Adrenal gland (tissue), 9 donors: ENCODE measurements at regions not wholly inside any gene's neighbourhood (a gene's known extent, or its start where the extent isn't known, plus 50 kb on each side); places are given as distances from the start of the nearest gene placed in this dataset.
A peak's percentile ranks its signal among the peaks of the same experiment; 100 is the strongest.

ENCODE experiments used
- DNase-seq, 7 donors: peaks; one replicate each; pipeline ENCODE4 v3.0.0-alpha.2; 2019 to 2020
- H3K27ac ChIP-seq, 5 donors: fragments of 200-600 bp; sonication (generic) in 4 of 5; 1 replicate in 3 of 5; 2 replicates in 2 of 5; pipeline versions ENCODE4 v1.5.1 to v1.8.0; 2016 to 2020; ENCODE audit warnings: mild to moderate bottlenecking in 1 of 5
- H3K27me3 ChIP-seq: fragments of 200-600 bp; 2 replicates; pipeline ENCODE4 v1.8.0; 2021
- H3K36me3 ChIP-seq, 2 donors: fragments of 200-600 bp; replicated peaks in 1 of 2; 1 replicate in 1 of 2; 2 replicates in 1 of 2; pipeline versions ENCODE4 v1.5.1 to v1.8.0; 2018 to 2022
- H3K4me1 ChIP-seq, 2 donors: fragments of 200-600 bp; replicated peaks in 1 of 2; 1 replicate in 1 of 2; 2 replicates in 1 of 2; pipeline versions ENCODE4 v1.5.1 to v1.8.0; 2018 to 2021
- H3K4me3 ChIP-seq, 4 donors: fragments of 200-600 bp; sonication (generic) in 3 of 4; one replicate each; pipeline ENCODE4 v1.5.1; 2016 to 2018
- H3K9me3 ChIP-seq, 3 donors: fragments of 200-600 bp; sonication (generic) in 1 of 3; replicated peaks in 1 of 3; 1 replicate in 2 of 3; 2 replicates in 1 of 3; pipeline versions ENCODE4 v1.5.1 to v1.8.0; 2016 to 2021
- CTCF ChIP-seq, 6 experiments: fragments of 450-650 bp in 4 of 6; fragments of 200-600 bp in 2 of 6; sonication (generic) in 1 of 6; IDR thresholded peaks; 1 replicate in 5 of 6; 2 replicates in 1 of 6; pipeline versions ENCODE4 v1.5.1 to v1.8.0; 2016 to 2021; ENCODE audit warnings: antibody characterized with exemption in 6 of 6, mild to moderate bottlenecking in 2 of 6, moderate library complexity in 1 of 6
- POLR2A ChIP-seq, 2 donors: fragments of 450-650 bp; IDR thresholded peaks; one replicate each; pipeline ENCODE4 v1.6.1; 2017; ENCODE audit warnings: antibody characterized with exemption in 2 of 2, mild to moderate bottlenecking in 2 of 2, moderate library complexity in 1 of 2
- WGBS, 4 donors: extraction: QIAGEN DNeasy Blood & Tissue Kit in 2 of 4; methylation state at CpG; one replicate each; pipeline versions ENCODE4 v1.1.5 to v1.1.7; 2013 to 2017; 5-methylcytosine and 5-hydroxymethylcytosine counted together
- intact Hi-C, 2 donors: fragments of 100-400 bp; cut with DNase I; formaldehyde crosslinking; loops; one replicate each; pipeline versions ENCODE4 v1.14.1 to v1.15.0; 2022 to 2023
- donor health status: healthy with polysubstance abuse.
- donor health status: Bipolar disorder and iron deficiency.
- donor health status: DM: yes; HTN: yes; CAD: no.
- donor health status: DM: no; HTN: no; CAD: no.
- donor health status: DM: no; HTN: no; CAD: no.

GRCh38 chr2:18998491-18998890, 359.9 kb downstream of the OSR1 start:
- Histone ChIP-seq H3K9me3 (no peaks in the 10 kb centered on the region), H3K4me1 (no peaks in the 10 kb centered on the region), H3K4me3 (no peak overlapping the region), H3K27me3 (no peaks in the 10 kb centered on the region), H3K36me3 (no peaks in the 10 kb centered on the region), H3K27ac (no peak overlapping the region)
- DNase-seq, result no peak
- intact Hi-C loops, result no loop called here
- 74 to 83% (median 80%) methylated on average over 1 of the region's 1 CpG for WGBS, 4 donors
- TF ChIP-seq POLR2A (IDR thresholded peaks at IDR 0.05) (no peak), CTCF (IDR thresholded peaks at IDR 0.05) (no peak)

- TF ChIP-seq POLR2A (IDR thresholded peaks at IDR 0.05), result no peak
- no peaks in the 10 kb centered on the region for H3K36me3 ChIP-seq
- no peak overlapping the region for H3K4me3 ChIP-seq
- intact Hi-C loops, result no loop called here
- H3K27me3 ChIP-seq, result no peaks in the 10 kb centered on the region
- H3K9me3 ChIP-seq, result no peaks in the 10 kb centered on the region
- WGBS, 4 donors, result 93 to 100% (median 96%) methylated on average over 3 of the region's 3 CpGs
- DNase-seq, result no peak
- H3K4me1 ChIP-seq, result peaks cover 0 to 12% of the 10 kb centered on the region in 2 donors
- H3K27ac ChIP-seq, result no peak overlapping the region
Observed at GRCh38 chr2:18993756-18994338, 364.6 kb downstream of the OSR1 start.

GRCh38 chr2:18991177-18992168, 366.9 kb downstream of the OSR1 start:
- Histone ChIP-seq H3K9me3 (no peaks in the 10 kb centered on the region), H3K36me3 (no peaks in the 10 kb centered on the region), H3K27ac (peak overlapping the region in 1 of 5 donors; percentile 38), H3K27me3 (no peaks in the 10 kb centered on the region), H3K4me1 (peaks cover 0 to 20% of the 10 kb centered on the region in 2 donors), H3K4me3 (no peak overlapping the region)
- 21 to 33% (median 31%) methylated on average over 5 of the region's 5 CpGs for WGBS, 4 donors
- intact Hi-C loops, result no loop called here
- TF ChIP-seq CTCF (IDR thresholded peaks at IDR 0.05) (no peak), POLR2A (IDR thresholded peaks at IDR 0.05) (no peak)
- peak; percentile 18 to 72 (median 58) for DNase-seq

- 93 to 97% (median 96%) methylated on average over 3 of the region's 3 CpGs for WGBS, 4 donors
- H3K9me3 ChIP-seq, result no peaks in the 10 kb centered on the region
- no peaks in the 10 kb centered on the region for H3K36me3 ChIP-seq
- no peaks in the 10 kb centered on the region for H3K27me3 ChIP-seq
- TF ChIP-seq CTCF (IDR thresholded peaks at IDR 0.05), result no peak
- TF ChIP-seq POLR2A (IDR thresholded peaks at IDR 0.05), result no peak
- H3K4me1 ChIP-seq, result peaks cover 0 to 20% of the 10 kb centered on the region in 2 donors
- H3K27ac ChIP-seq, result no peak overlapping the region
- intact Hi-C loops, result no loop called here
- no peak for DNase-seq
- H3K4me3 ChIP-seq, result no peak overlapping the region
Observed at GRCh38 chr2:18988631-18989232, 369.7 kb downstream of the OSR1 start.
